Left lung (tissue), 4 donors: ENCODE measurements at regions not wholly inside any gene's neighbourhood (a gene's known extent, or its start where the extent isn't known, plus 50 kb on each side); places are given as distances from the start of the nearest gene placed in this dataset.
"Not testable (repeated sequence)": the region's sequence is repeated elsewhere in the genome, so short reads cannot be mapped to it uniquely, and the experiment has no call there.

ENCODE experiments used
- ATAC-seq: fragments of 200-7000 bp; cut with Tn5 transposase; one replicate; pipeline ENCODE4 v1.9.1; 2020; ENCODE audit warnings: moderate library complexity
- DNase-seq, 4 donors: peaks; one replicate each; pipeline ENCODE4 v3.0.0-alpha.2; 2013 to 2020
- H3K27ac ChIP-seq, 2 donors: fragments of 200-600 bp; sonication (generic) in 1 of 2; one replicate each; pipeline versions ENCODE4 v1.5.0 to v1.8.0; 2020 to 2021
- H3K27me3 ChIP-seq, 2 donors: fragments of 200-600 bp; sonication (generic) in 1 of 2; one replicate each; pipeline versions ENCODE4 v1.5.0 to v1.8.0; 2020 to 2021
- H3K36me3 ChIP-seq, 2 donors: fragments of 200-600 bp; sonication (generic) in 1 of 2; one replicate each; pipeline versions ENCODE4 v1.5.0 to v1.8.0; 2020 to 2021
- H3K4me1 ChIP-seq, 2 donors: fragments of 200-600 bp; one replicate each; pipeline ENCODE4 v1.8.0; 2021
- H3K4me3 ChIP-seq, 2 donors: fragments of 200-600 bp; sonication (generic) in 1 of 2; one replicate each; pipeline versions ENCODE4 v1.5.0 to v1.8.0; 2020 to 2021; ENCODE audit warnings: mild to moderate bottlenecking in 1 of 2
- H3K9me3 ChIP-seq, 2 donors: fragments of 200-600 bp; sonication (generic) in 1 of 2; one replicate each; pipeline versions ENCODE4 v1.5.0 to v1.8.0; 2020 to 2021
- intact Hi-C, 2 donors: fragments of 100-400 bp; cut with DNase I; formaldehyde crosslinking; loops; one replicate each; pipeline versions ENCODE4 v1.11.2 to v1.14.2; 2022
- TF ChIP-seq, protein P1 (sequence below), 2 donors: fragments of 200-600 bp; sonication (generic) in 1 of 2; IDR thresholded peaks; one replicate each; pipeline versions ENCODE4 v1.5.0 to v1.8.0; 2021; ENCODE audit warnings: antibody characterized with exemption in 2 of 2
- donor health status: DM: no; HTN: yes; CAD: no.
- donor health status: DM: no; HTN: no; CAD: no.

DNA sequence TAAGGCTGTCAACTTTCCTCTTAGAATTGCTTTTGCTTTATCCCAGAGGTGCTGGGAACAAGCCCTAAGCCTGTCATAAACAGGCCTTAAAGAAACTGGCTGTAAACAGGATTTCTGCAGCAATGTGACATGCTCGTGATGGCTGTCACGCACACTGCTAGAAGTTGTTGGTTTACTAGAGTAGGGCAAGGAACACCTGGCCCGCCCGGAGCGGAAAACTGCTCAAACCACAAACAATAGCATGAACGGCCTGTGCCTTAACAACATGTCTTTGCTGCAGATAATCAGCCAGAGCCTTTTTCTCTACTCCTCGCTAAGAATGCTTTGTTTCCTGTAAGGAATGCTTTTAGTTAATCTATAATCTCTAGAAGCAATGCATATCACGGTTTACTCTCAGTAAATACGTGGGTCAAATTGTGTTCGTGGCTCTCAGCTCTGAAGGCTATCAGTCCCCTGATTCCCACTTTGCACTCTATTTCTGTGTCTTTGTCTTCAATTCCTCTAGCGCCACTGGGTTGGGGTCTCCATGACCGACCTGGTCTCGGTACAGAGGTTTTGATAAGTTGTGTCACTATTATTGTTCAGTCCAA is 318.3 kb downstream of the GLUD2 start:
- no peak overlapping the region for H3K4me3 ChIP-seq

DNA sequence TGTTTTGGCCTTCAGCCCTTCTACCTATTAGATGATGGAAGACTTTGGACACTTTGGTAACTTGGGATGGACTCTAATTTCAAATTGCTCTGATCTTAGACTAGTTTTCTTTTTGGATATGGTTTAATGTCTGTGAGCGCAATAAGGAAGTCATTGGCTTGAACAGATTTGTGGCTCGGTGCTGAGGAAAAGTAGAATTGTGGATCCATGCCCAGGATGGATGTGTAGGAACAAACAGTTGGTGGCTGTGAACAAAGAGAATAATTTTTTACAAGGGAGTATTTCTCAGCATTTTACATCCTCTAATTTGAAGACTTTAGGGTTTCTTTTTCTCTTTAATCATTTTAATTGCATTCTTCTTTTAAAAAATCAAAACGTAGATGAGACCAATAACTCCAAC is 327.1 kb downstream of the GLUD2 start:
- ATAC-seq (no peak), DNase-seq (no peak)
- TF ChIP-seq, protein P1, sequence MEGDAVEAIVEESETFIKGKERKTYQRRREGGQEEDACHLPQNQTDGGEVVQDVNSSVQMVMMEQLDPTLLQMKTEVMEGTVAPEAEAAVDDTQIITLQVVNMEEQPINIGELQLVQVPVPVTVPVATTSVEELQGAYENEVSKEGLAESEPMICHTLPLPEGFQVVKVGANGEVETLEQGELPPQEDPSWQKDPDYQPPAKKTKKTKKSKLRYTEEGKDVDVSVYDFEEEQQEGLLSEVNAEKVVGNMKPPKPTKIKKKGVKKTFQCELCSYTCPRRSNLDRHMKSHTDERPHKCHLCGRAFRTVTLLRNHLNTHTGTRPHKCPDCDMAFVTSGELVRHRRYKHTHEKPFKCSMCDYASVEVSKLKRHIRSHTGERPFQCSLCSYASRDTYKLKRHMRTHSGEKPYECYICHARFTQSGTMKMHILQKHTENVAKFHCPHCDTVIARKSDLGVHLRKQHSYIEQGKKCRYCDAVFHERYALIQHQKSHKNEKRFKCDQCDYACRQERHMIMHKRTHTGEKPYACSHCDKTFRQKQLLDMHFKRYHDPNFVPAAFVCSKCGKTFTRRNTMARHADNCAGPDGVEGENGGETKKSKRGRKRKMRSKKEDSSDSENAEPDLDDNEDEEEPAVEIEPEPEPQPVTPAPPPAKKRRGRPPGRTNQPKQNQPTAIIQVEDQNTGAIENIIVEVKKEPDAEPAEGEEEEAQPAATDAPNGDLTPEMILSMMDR (IDR thresholded peaks at IDR 0.05) = no peak
- Histone ChIP-seq H3K27me3 (no peaks in the 10 kb centered on the region), H3K9me3 (no peaks in the 10 kb centered on the region), H3K27ac (no peak overlapping the region), H3K36me3 (no peaks in the 10 kb centered on the region), H3K4me3 (no peak overlapping the region), H3K4me1 (no peaks in the 10 kb centered on the region)
- intact Hi-C loops = no loop called here

More for the DNA sequence above, 318.3 kb downstream of the GLUD2 start:
- H3K9me3 ChIP-seq = no peaks in the 10 kb centered on the region
- ATAC-seq (no peak), DNase-seq (no peak)
- TF ChIP-seq, protein P1 (IDR thresholded peaks at IDR 0.05) = no peak
- H3K27me3 ChIP-seq = no peaks in the 10 kb centered on the region
- H3K36me3 ChIP-seq = no peaks in the 10 kb centered on the region
- H3K4me1 ChIP-seq = no peaks in the 10 kb centered on the region
- H3K27ac ChIP-seq = no peak overlapping the region
- intact Hi-C loops = no loop called here

DNA sequence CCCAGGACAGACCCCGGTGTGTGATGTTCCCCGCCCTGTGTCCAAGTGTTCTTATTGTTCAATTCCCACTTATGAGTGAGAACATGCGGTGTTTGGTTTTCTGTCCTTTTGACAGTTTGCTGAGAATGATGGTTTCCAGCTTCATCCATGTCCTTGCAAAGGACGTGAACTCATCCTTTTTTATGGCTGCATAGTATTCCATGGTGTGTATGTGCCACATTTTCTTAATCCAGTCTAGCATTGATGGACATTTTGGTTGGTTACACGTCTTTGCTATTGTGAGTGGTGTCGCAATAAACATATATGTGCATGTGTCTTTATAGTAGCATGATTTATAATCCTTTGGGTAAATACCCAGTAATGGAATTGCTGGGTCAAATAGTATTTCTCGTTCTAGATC is 334.5 kb downstream of the GLUD2 start:
- H3K9me3 ChIP-seq, H3K27me3 ChIP-seq, intact Hi-C loops, DNase-seq, ATAC-seq, H3K27ac ChIP-seq, H3K4me1 ChIP-seq, H3K4me3 ChIP-seq, H3K36me3 ChIP-seq: not testable (repeated sequence)

DNA sequence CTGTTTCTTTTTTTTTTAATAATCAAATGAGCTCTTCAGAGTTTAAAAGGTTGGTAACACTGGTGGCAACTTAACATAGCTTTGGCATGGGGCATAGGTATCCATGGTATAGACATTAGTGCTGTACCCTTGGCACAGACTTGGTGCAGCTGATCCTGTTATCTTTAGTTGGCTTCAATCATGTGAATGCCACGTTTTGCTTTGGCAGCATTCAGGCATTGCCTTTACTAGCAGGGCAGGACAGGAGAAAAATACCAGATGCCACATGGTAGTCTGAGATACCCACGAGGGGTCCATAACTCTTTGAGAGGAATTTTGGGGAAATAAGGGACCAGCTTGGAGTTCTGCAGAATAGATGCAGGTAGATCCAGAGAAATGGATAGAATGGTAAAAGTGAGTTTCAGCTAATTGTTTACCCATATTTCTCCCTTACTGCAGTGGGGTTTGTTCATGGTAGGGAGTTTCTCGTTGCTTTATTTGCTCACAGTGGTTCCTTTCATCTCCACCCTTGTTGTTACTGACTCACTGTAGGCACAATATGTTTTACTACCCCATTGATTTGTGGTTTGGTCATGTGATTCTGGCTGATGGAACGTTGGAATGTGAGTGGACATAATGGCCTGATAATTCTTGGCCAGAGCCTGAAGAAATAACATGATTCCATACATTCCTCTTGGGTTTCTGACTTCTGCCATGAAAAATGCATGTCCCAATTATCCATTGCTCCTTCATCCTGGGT is 342.7 kb downstream of the GLUD2 start:
- H3K9me3 ChIP-seq = no peaks in the 10 kb centered on the region
- no peak overlapping the region for H3K4me3 ChIP-seq
- H3K27me3 ChIP-seq = no peaks in the 10 kb centered on the region
- TF ChIP-seq, protein P1 (IDR thresholded peaks at IDR 0.05) = no peak
- intact Hi-C loops = no loop called here
- no peaks in the 10 kb centered on the region for H3K36me3 ChIP-seq
- no peak overlapping the region for H3K27ac ChIP-seq
- no peak for ATAC-seq
- no peak for DNase-seq
- H3K4me1 ChIP-seq = no peaks in the 10 kb centered on the region

DNA sequence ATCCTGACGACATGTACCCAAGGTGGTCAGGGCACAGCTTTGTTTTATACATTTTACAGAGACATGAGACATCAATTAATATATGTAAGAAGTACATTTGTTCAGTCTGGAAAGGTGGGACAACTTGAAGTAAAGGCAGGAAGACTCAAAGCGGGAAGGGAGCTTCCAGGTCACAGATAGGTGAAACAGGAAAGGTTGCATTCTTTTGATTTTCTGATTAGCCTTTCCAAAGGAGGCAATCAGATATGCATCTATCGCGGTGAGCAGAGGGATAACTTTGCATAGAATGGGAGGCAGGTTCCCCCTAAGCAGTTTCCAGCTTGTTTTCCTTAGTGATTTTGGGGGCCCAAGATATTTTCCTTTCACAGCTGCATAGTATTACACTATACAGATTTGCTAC is 358.4 kb downstream of the GLUD2 start:
- DNase-seq (no peak), ATAC-seq (no peak)
- intact Hi-C loops = no loop called here
- Histone ChIP-seq H3K4me1 (no peaks in the 10 kb centered on the region), H3K27ac (no peak overlapping the region), H3K27me3 (no peaks in the 10 kb centered on the region), H3K4me3 (no peak overlapping the region), H3K9me3 (no peaks in the 10 kb centered on the region), H3K36me3 (no peaks in the 10 kb centered on the region)
- TF ChIP-seq, protein P1 (IDR thresholded peaks at IDR 0.05) = no peak
